GM23338 (cell line): ENCODE measurements at regions not wholly inside any gene's neighbourhood (a gene's known extent, or its start where the extent isn't known, plus 50 kb on each side); places are given as distances from the start of the nearest gene placed in this dataset.

Experiments
- ATAC-seq: fragments of 200-7000 bp; cut with Tn5 transposase; 3 replicates; pipeline ENCODE4 v1.9.1; 2020
- DNase-seq: peaks from one replicate; pipeline ENCODE4 v3.0.0-alpha.2; 2015; ENCODE audit warnings: low spot score
- H2AFZ ChIP-seq: fragments of 200-600 bp; sonication (generic); 2 replicates; pipeline ENCODE4 v1.8.0; 2016; ENCODE audit warnings: antibody characterized with exemption, mild to moderate bottlenecking, moderate library complexity
- H3F3A ChIP-seq: fragments of 200-600 bp; sonication (generic); replicated peaks from 2 replicates; pipeline ENCODE4 v1.8.0; 2017; ENCODE audit warnings: antibody characterized with exemption, mixed run types, low read depth
- H3K27ac ChIP-seq: fragments of 200-600 bp; sonication (generic); 2 replicates; pipeline ENCODE4 v1.6.1; 2016; ENCODE audit warnings: low read depth
- H3K27me3 ChIP-seq: fragments of 200-600 bp; sonication (generic); 2 replicates; pipeline ENCODE4 v1.8.0; 2016; ENCODE audit warnings: mild to moderate bottlenecking, mixed run types, moderate library complexity; ENCODE audit not compliant: insufficient read depth
- H3K36me3 ChIP-seq: fragments of 200-600 bp; sonication (generic); 2 replicates; pipeline ENCODE4 v1.8.0; 2016; ENCODE audit warnings: mild to moderate bottlenecking; ENCODE audit not compliant: insufficient read depth
- H3K4me1 ChIP-seq: fragments of 200-600 bp; sonication (generic); 2 replicates; pipeline ENCODE4 v1.8.0; 2016; ENCODE audit warnings: mild to moderate bottlenecking, moderate library complexity; ENCODE audit not compliant: insufficient read depth
- H3K4me2 ChIP-seq: fragments of 200-600 bp; sonication (generic); 2 replicates; pipeline ENCODE4 v1.7.1; 2017; ENCODE audit warnings: mixed run types
- H3K4me3 ChIP-seq: fragments of 200-600 bp; sonication (generic); 2 replicates; pipeline ENCODE4 v1.6.1; 2016; ENCODE audit warnings: mixed run types
- H3K79me2 ChIP-seq: fragments of 200-600 bp; sonication (generic); replicated peaks from 2 replicates; pipeline ENCODE4 v1.8.0; 2017; ENCODE audit warnings: mild to moderate bottlenecking; ENCODE audit not compliant: insufficient read depth
- H3K9me2 ChIP-seq: fragments of 200-600 bp; sonication (generic); 2 replicates; pipeline ENCODE4 v1.8.0; 2017; ENCODE audit not compliant: insufficient read depth
- H4K20me1 ChIP-seq: fragments of 200-600 bp; sonication (generic); replicated peaks from 2 replicates; pipeline ENCODE4 v1.8.0; 2017; ENCODE audit warnings: mild to moderate bottlenecking; ENCODE audit not compliant: insufficient read depth
- H3K27ac Mint-ChIP-seq: 2 replicates; pipeline ENCODE4 v1.8.0; 2020; ENCODE audit warnings: inconsistent platforms, mild to moderate bottlenecking, moderate library complexity, mixed read lengths
- H3K27me3 Mint-ChIP-seq: 3 replicates; pipeline ENCODE4 v1.8.0; 2022; ENCODE audit warnings: low read depth, mild to moderate bottlenecking, moderate library complexity, mixed read lengths, inconsistent platforms; ENCODE audit not compliant: insufficient read depth, poor library complexity
- H3K36me3 Mint-ChIP-seq: 3 replicates; pipeline ENCODE4 v1.8.0; 2021; ENCODE audit warnings: low read depth, mild to moderate bottlenecking, inconsistent platforms, moderate library complexity, mixed read lengths
- H3K4me1 Mint-ChIP-seq: 3 replicates; pipeline ENCODE4 v1.8.0; 2020; ENCODE audit warnings: mild to moderate bottlenecking, inconsistent platforms, mixed read lengths
- H3K4me3 Mint-ChIP-seq: 3 replicates; pipeline ENCODE4 v1.8.0; 2021; ENCODE audit warnings: moderate library complexity, mild to moderate bottlenecking, inconsistent platforms, mixed read lengths
- H3K9me3 Mint-ChIP-seq: 3 replicates; pipeline ENCODE4 v1.8.0; 2020; ENCODE audit warnings: moderate library complexity, mild to moderate bottlenecking, inconsistent platforms, mixed read lengths
- CREB1 ChIP-seq: fragments of 250-450 bp; sonication (Bioruptor Pico); IDR thresholded peaks from 2 replicates; pipeline ENCODE4 v1.5.0; 2020; ENCODE audit warnings: low read depth, mild to moderate bottlenecking, moderate library complexity
- CTCF ChIP-seq, 2 experiments: fragments of 200-600 bp in 1 of 2; sonication (generic) in 1 of 2; conservative IDR thresholded peaks; 2 replicates each; pipeline versions ENCODE4 v1.5.1 to v1.6.1; 2016 to 2017; ENCODE audit warnings: antibody characterized with exemption in 2 of 2, low read depth in 2 of 2, mild to moderate bottlenecking in 2 of 2, moderate library complexity in 1 of 2
- ETS1 ChIP-seq: IDR thresholded peaks from 2 replicates; pipeline ENCODE4 v1.6.1; 2016; ENCODE audit warnings: antibody characterized with exemption
- JUNB ChIP-seq: IDR thresholded peaks from one replicate; pipeline ENCODE4 v1.6.1; 2016; ENCODE audit warnings: antibody characterized with exemption; ENCODE audit not compliant: unreplicated experiment
- NANOG ChIP-seq: IDR thresholded peaks from 2 replicates; pipeline ENCODE4 v1.6.1; 2016; ENCODE audit warnings: antibody characterized with exemption, borderline replicate concordance
- STAT1 ChIP-seq: IDR thresholded peaks from one replicate; pipeline ENCODE4 v1.6.1; 2016; ENCODE audit warnings: antibody characterized with exemption; ENCODE audit not compliant: unreplicated experiment
- TF ChIP-seq, protein P1 (sequence below): IDR thresholded peaks from one replicate; pipeline ENCODE4 v1.6.1; 2018; ENCODE audit warnings: antibody characterized with exemption; ENCODE audit not compliant: unreplicated experiment
- TF ChIP-seq, protein P2 (sequence below): fragments of 250-450 bp; sonication (Bioruptor Pico); IDR thresholded peaks from 2 replicates; pipeline ENCODE4 v1.5.0; 2020; ENCODE audit warnings: mild to moderate bottlenecking, moderate library complexity

GRCh38 chr1:83554174-83554573, 444.8 kb downstream of the TTLL7 start:
- Histone ChIP-seq H3K4me3 (no peak overlapping the region), H2AFZ (no peak overlapping the region), H3K79me2 (no peaks in the 10 kb centered on the region), H3K27me3 (no peaks in the 10 kb centered on the region), H3K36me3 (no peaks in the 10 kb centered on the region), H3K4me1 (peaks cover 12% of the 10 kb centered on the region; the same call in 1 of the 2 replicates), H3K9me2 (no peaks in the 10 kb centered on the region), H3F3A (no peaks in the 10 kb centered on the region), H4K20me1 (no peaks in the 10 kb centered on the region), H3K27ac (no peak overlapping the region), H3K4me2 (no peak overlapping the region)
- ATAC-seq (peak; percentile 95), DNase-seq (peak; percentile 54)
- no peaks in the 10 kb centered on the region for H3K36me3 Mint-ChIP-seq
- peaks cover 18% of the 10 kb centered on the region for H3K4me1 Mint-ChIP-seq
- no peak for TF ChIP-seq STAT1
- TF ChIP-seq JUNB, result no peak
- TF ChIP-seq, protein P1, sequence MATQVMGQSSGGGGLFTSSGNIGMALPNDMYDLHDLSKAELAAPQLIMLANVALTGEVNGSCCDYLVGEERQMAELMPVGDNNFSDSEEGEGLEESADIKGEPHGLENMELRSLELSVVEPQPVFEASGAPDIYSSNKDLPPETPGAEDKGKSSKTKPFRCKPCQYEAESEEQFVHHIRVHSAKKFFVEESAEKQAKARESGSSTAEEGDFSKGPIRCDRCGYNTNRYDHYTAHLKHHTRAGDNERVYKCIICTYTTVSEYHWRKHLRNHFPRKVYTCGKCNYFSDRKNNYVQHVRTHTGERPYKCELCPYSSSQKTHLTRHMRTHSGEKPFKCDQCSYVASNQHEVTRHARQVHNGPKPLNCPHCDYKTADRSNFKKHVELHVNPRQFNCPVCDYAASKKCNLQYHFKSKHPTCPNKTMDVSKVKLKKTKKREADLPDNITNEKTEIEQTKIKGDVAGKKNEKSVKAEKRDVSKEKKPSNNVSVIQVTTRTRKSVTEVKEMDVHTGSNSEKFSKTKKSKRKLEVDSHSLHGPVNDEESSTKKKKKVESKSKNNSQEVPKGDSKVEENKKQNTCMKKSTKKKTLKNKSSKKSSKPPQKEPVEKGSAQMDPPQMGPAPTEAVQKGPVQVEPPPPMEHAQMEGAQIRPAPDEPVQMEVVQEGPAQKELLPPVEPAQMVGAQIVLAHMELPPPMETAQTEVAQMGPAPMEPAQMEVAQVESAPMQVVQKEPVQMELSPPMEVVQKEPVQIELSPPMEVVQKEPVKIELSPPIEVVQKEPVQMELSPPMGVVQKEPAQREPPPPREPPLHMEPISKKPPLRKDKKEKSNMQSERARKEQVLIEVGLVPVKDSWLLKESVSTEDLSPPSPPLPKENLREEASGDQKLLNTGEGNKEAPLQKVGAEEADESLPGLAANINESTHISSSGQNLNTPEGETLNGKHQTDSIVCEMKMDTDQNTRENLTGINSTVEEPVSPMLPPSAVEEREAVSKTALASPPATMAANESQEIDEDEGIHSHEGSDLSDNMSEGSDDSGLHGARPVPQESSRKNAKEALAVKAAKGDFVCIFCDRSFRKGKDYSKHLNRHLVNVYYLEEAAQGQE, result no peak
- TF ChIP-seq, protein P2, sequence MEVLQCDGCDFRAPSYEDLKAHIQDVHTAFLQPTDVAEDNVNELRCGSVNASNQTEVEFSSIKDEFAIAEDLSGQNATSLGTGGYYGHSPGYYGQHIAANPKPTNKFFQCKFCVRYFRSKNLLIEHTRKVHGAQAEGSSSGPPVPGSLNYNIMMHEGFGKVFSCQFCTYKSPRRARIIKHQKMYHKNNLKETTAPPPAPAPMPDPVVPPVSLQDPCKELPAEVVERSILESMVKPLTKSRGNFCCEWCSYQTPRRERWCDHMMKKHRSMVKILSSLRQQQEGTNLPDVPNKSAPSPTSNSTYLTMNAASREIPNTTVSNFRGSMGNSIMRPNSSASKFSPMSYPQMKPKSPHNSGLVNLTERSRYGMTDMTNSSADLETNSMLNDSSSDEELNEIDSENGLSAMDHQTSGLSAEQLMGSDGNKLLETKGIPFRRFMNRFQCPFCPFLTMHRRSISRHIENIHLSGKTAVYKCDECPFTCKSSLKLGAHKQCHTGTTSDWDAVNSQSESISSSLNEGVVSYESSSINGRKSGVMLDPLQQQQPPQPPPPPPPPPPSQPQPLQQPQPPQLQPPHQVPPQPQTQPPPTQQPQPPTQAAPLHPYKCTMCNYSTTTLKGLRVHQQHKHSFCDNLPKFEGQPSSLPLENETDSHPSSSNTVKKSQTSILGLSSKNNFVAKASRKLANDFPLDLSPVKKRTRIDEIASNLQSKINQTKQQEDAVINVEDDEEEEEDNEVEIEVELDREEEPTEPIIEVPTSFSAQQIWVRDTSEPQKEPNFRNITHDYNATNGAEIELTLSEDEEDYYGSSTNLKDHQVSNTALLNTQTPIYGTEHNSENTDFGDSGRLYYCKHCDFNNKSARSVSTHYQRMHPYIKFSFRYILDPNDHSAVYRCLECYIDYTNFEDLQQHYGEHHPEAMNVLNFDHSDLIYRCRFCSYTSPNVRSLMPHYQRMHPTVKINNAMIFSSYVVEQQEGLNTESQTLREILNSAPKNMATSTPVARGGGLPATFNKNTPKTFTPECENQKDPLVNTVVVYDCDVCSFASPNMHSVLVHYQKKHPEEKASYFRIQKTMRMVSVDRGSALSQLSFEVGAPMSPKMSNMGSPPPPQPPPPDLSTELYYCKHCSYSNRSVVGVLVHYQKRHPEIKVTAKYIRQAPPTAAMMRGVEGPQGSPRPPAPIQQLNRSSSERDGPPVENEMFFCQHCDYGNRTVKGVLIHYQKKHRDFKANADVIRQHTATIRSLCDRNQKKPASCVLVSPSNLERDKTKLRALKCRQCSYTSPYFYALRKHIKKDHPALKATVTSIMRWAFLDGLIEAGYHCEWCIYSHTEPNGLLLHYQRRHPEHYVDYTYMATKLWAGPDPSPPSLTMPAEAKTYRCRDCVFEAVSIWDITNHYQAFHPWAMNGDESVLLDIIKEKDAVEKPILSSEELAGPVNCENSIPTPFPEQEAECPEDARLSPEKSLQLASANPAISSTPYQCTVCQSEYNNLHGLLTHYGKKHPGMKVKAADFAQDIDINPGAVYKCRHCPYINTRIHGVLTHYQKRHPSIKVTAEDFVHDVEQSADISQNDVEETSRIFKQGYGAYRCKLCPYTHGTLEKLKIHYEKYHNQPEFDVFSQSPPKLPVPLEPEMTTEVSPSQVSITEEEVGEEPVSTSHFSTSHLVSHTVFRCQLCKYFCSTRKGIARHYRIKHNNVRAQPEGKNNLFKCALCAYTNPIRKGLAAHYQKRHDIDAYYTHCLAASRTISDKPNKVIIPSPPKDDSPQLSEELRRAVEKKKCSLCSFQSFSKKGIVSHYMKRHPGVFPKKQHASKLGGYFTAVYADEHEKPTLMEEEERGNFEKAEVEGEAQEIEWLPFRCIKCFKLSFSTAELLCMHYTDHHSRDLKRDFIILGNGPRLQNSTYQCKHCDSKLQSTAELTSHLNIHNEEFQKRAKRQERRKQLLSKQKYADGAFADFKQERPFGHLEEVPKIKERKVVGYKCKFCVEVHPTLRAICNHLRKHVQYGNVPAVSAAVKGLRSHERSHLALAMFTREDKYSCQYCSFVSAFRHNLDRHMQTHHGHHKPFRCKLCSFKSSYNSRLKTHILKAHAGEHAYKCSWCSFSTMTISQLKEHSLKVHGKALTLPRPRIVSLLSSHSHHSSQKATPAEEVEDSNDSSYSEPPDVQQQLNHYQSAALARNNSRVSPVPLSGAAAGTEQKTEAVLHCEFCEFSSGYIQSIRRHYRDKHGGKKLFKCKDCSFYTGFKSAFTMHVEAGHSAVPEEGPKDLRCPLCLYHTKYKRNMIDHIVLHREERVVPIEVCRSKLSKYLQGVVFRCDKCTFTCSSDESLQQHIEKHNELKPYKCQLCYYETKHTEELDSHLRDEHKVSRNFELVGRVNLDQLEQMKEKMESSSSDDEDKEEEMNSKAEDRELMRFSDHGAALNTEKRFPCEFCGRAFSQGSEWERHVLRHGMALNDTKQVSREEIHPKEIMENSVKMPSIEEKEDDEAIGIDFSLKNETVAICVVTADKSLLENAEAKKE (CRISPR knock-in tag), result peak; percentile 62; the same call in 1 of the 2 replicates
- no peak for TF ChIP-seq NANOG
- no peak for TF ChIP-seq ETS1
- peak; percentile 11 to 31; a peak in 2 of 4 replicates for TF ChIP-seq CTCF (conservative IDR thresholded peaks at IDR 0.05; ENCODE audit: low read depth in 2 of 2)
- no peak for TF ChIP-seq CREB1 (CRISPR knock-in tag)
- no peaks in the 10 kb centered on the region; the same call in 2 of the 3 replicates for H3K9me3 Mint-ChIP-seq
- H3K27me3 Mint-ChIP-seq, result no peaks in the 10 kb centered on the region
- peak overlapping the region; percentile 39; the same call in 1 of the 2 replicates for H3K27ac Mint-ChIP-seq
- H3K4me3 Mint-ChIP-seq, result no peak overlapping the region
